H1 (cell line): ENCODE measurements at regions not wholly inside any gene's neighbourhood (a gene's known extent, or its start where the extent isn't known, plus 50 kb on each side); places are given as distances from the start of the nearest gene placed in this dataset.

Experiments used
- CHD2 ChIP-seq: IDR thresholded peaks from 2 replicates; pipeline ENCODE4 v1.6.1; 2012; ENCODE audit warnings: low read length, improper control_type of control experiment
- CTBP2 ChIP-seq: IDR thresholded peaks from 2 replicates; pipeline ENCODE4 v1.7.0; 2011; ENCODE audit warnings: borderline replicate concordance, mild to moderate bottlenecking, moderate library complexity, mixed read lengths, low read length; ENCODE audit not compliant: insufficient read depth, insufficient read length
- HDAC2 ChIP-seq, 2 experiments: fragments of 300-600 bp in 1 of 2; sonication (generic) in 1 of 2; IDR thresholded peaks; 2 replicates each; pipeline ENCODE4 v1.6.1; 2011 to 2012; ENCODE audit warnings: low read depth in 2 of 2, low read length in 2 of 2, mild to moderate bottlenecking in 2 of 2, moderate library complexity in 2 of 2, borderline replicate concordance in 1 of 2, inconsistent platforms in 1 of 2
- MAX ChIP-seq: IDR thresholded peaks from 2 replicates; pipeline ENCODE4 v1.6.1; 2012; ENCODE audit warnings: inconsistent platforms
- TAF7 ChIP-seq: optimal IDR thresholded peaks from 2 replicates; pipeline ENCODE3; 2011; ENCODE audit warnings: low read depth, mild to moderate bottlenecking, inconsistent platforms, low read length, moderate library complexity, borderline replicate concordance
- TF ChIP-seq, protein P1 (sequence below): fragments of 300-600 bp; sonication (generic); IDR thresholded peaks from 2 replicates; pipeline ENCODE4 v1.7.1; 2012; ENCODE audit warnings: low read length, moderate library complexity, mild to moderate bottlenecking, inconsistent platforms; ENCODE audit not compliant: insufficient replicate concordance

GRCh38 chr4:137125011-137125410, 407.3 kb downstream of the PCDH18 start (continued):
- TF ChIP-seq, protein P1, sequence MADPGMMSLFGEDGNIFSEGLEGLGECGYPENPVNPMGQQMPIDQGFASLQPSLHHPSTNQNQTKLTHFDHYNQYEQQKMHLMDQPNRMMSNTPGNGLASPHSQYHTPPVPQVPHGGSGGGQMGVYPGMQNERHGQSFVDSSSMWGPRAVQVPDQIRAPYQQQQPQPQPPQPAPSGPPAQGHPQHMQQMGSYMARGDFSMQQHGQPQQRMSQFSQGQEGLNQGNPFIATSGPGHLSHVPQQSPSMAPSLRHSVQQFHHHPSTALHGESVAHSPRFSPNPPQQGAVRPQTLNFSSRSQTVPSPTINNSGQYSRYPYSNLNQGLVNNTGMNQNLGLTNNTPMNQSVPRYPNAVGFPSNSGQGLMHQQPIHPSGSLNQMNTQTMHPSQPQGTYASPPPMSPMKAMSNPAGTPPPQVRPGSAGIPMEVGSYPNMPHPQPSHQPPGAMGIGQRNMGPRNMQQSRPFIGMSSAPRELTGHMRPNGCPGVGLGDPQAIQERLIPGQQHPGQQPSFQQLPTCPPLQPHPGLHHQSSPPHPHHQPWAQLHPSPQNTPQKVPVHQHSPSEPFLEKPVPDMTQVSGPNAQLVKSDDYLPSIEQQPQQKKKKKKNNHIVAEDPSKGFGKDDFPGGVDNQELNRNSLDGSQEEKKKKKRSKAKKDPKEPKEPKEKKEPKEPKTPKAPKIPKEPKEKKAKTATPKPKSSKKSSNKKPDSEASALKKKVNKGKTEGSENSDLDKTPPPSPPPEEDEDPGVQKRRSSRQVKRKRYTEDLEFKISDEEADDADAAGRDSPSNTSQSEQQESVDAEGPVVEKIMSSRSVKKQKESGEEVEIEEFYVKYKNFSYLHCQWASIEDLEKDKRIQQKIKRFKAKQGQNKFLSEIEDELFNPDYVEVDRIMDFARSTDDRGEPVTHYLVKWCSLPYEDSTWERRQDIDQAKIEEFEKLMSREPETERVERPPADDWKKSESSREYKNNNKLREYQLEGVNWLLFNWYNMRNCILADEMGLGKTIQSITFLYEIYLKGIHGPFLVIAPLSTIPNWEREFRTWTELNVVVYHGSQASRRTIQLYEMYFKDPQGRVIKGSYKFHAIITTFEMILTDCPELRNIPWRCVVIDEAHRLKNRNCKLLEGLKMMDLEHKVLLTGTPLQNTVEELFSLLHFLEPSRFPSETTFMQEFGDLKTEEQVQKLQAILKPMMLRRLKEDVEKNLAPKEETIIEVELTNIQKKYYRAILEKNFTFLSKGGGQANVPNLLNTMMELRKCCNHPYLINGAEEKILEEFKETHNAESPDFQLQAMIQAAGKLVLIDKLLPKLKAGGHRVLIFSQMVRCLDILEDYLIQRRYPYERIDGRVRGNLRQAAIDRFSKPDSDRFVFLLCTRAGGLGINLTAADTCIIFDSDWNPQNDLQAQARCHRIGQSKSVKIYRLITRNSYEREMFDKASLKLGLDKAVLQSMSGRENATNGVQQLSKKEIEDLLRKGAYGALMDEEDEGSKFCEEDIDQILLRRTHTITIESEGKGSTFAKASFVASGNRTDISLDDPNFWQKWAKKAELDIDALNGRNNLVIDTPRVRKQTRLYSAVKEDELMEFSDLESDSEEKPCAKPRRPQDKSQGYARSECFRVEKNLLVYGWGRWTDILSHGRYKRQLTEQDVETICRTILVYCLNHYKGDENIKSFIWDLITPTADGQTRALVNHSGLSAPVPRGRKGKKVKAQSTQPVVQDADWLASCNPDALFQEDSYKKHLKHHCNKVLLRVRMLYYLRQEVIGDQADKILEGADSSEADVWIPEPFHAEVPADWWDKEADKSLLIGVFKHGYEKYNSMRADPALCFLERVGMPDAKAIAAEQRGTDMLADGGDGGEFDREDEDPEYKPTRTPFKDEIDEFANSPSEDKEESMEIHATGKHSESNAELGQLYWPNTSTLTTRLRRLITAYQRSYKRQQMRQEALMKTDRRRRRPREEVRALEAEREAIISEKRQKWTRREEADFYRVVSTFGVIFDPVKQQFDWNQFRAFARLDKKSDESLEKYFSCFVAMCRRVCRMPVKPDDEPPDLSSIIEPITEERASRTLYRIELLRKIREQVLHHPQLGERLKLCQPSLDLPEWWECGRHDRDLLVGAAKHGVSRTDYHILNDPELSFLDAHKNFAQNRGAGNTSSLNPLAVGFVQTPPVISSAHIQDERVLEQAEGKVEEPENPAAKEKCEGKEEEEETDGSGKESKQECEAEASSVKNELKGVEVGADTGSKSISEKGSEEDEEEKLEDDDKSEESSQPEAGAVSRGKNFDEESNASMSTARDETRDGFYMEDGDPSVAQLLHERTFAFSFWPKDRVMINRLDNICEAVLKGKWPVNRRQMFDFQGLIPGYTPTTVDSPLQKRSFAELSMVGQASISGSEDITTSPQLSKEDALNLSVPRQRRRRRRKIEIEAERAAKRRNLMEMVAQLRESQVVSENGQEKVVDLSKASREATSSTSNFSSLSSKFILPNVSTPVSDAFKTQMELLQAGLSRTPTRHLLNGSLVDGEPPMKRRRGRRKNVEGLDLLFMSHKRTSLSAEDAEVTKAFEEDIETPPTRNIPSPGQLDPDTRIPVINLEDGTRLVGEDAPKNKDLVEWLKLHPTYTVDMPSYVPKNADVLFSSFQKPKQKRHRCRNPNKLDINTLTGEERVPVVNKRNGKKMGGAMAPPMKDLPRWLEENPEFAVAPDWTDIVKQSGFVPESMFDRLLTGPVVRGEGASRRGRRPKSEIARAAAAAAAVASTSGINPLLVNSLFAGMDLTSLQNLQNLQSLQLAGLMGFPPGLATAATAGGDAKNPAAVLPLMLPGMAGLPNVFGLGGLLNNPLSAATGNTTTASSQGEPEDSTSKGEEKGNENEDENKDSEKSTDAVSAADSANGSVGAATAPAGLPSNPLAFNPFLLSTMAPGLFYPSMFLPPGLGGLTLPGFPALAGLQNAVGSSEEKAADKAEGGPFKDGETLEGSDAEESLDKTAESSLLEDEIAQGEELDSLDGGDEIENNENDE = no peak
- TF ChIP-seq TAF7 (no peak), CHD2 (no peak), CTBP2 (no peak), MAX (no peak), HDAC2 (IDR thresholded peaks at IDR 0.05; ENCODE audit: borderline replicate concordance in 1 of 2, low read depth in 2 of 2, low read length in 2 of 2) (no peak)
